Transverse colon (tissue), 4 donors: ENCODE measurements at regions not wholly inside any gene's neighbourhood (a gene's known extent, or its start where the extent isn't known, plus 50 kb on each side); places are given as distances from the start of the nearest gene placed in this dataset.

Experiments used
- DNase-seq: peaks from one replicate; pipeline ENCODE4 v3.0.0-alpha.2; 2019
- H3K27ac ChIP-seq, 4 donors: fragments of 200-600 bp; sonication (generic); 2 replicates each; pipeline ENCODE4 v1.5.1; 2016 to 2018; ENCODE audit warnings: inconsistent platforms in 4 of 4
- H3K27me3 ChIP-seq: fragments of 200-600 bp; sonication (generic); 2 replicates; pipeline ENCODE4 v1.5.1; 2017; ENCODE audit warnings: inconsistent platforms
- H3K36me3 ChIP-seq, 4 donors: fragments of 200-600 bp; sonication (generic); 2 replicates each; pipeline ENCODE4 v1.5.1; 2017 to 2019; ENCODE audit warnings: inconsistent platforms in 4 of 4
- H3K4me1 ChIP-seq, 4 donors: fragments of 200-600 bp; sonication (generic); 2 replicates each; pipeline ENCODE4 v1.5.1; 2017 to 2020; ENCODE audit warnings: inconsistent platforms in 4 of 4
- H3K4me3 ChIP-seq, 4 donors: fragments of 200-600 bp; sonication (generic); 1 replicate in 1 of 4; 2 replicates in 3 of 4; pipeline versions ENCODE4 v1.5.1 to v1.6.1; 2017 to 2019; ENCODE audit warnings: inconsistent platforms in 4 of 4
- H3K9me3 ChIP-seq, 2 donors: fragments of 200-600 bp; sonication (generic); 2 replicates each; pipeline ENCODE4 v1.5.1; 2017 to 2019; ENCODE audit warnings: inconsistent platforms in 2 of 2
- EP300 ChIP-seq: sonication (generic); formaldehyde crosslinking; IDR thresholded peaks from one replicate; pipeline ENCODE4 v1.6.1; 2017; ENCODE audit warnings: antibody characterized with exemption, low read depth
- POLR2A ChIP-seq: fragments of 450-650 bp; IDR thresholded peaks from one replicate; pipeline ENCODE4 v1.6.1; 2016; ENCODE audit warnings: antibody characterized with exemption, mild to moderate bottlenecking, moderate library complexity
- POLR2AphosphoS5 ChIP-seq, 3 donors: sonication (generic); formaldehyde crosslinking; IDR thresholded peaks; one replicate each; pipeline ENCODE4 v1.6.1; 2016; ENCODE audit warnings: antibody characterized with exemption in 3 of 3
- WGBS, 2 donors: methylation state at CpG; one replicate each; pipeline ENCODE4 v1.1.5; 2018; ENCODE audit warnings: low coverage in 1 of 2; 5-methylcytosine and 5-hydroxymethylcytosine counted together
- in situ Hi-C, 4 donors: fragments of 200-750 bp; cut with MboI; loops; one replicate each; pipeline versions ENCODE4 v1.15.0 to v1.15.1; 2017; ENCODE audit warnings: low sequenced_read_pairs in 3 of 4, low pct_ligation_motif_present in 1 of 4, low pct_unique_long_range_greater_than_20kb in 1 of 4
- intact Hi-C: fragments of 100-400 bp; cut with DNase I; formaldehyde crosslinking; loops from one replicate; pipeline ENCODE4 v1.15.1; 2023; ENCODE audit warnings: low total_unique reads
- TF ChIP-seq, protein P1 (sequence below), 5 experiments: fragments of 200-600 bp in 3 of 5; fragments of 450-650 bp in 2 of 5; sonication (generic) in 3 of 5; IDR thresholded peaks; 1 replicate in 2 of 5; 2 replicates in 3 of 5; pipeline ENCODE4 v1.5.1; 2016 to 2017; ENCODE audit warnings: antibody characterized with exemption in 5 of 5, inconsistent platforms in 3 of 5, mild to moderate bottlenecking in 2 of 5, moderate library complexity in 1 of 5

DNA sequence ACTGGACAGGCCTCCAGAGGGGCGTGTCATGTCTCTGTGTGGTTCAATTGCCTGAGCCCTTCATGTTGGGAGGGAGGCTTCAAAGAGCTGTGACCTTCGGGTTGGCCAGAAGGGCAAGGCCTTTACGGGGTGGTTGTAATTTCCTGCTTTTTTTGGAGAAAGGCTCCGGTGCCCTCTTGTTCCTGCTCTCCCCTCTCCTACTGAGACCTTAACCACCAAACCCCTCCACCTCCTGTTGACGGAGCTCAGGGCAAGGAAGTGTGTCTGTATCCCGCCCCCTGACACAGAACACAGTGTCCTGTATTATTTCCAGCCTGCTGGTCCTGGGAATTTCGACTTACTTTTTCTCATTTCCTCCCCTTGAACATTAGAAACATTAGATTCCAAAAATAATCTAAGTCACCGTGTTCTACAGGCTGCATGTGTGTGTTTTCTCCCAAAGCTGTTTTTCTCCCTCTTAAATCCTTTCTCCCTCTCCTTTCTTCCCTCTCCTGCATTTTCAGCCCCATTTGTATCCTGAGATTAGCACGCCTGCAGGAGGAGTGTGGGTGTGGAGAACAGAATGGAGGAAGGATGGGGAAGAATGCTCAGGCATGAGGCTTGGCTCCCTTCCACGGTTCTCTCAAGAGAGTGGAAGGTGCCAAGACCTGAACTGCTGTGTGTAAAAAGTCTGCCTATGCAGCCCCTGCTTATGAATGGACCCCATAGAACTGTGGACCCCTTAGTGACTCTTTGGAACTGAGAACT lies 285.4 kb upstream of the ROPN1 start:
- Histone ChIP-seq H3K9me3 (no peaks in the 10 kb centered on the region), H3K27me3 (no peaks in the 10 kb centered on the region), H3K4me1 (peaks cover 5 to 28% (median 16%) of the 10 kb centered on the region in 4 donors), H3K4me3 (no peak overlapping the region), H3K27ac (peak overlapping the region; percentile 3 to 59 (median 18)), H3K36me3 (no peaks in the 10 kb centered on the region)
- intact Hi-C loops: no loop called here
- no peak for TF ChIP-seq POLR2AphosphoS5 (IDR thresholded peaks at IDR 0.05)
- TF ChIP-seq, protein P1, sequence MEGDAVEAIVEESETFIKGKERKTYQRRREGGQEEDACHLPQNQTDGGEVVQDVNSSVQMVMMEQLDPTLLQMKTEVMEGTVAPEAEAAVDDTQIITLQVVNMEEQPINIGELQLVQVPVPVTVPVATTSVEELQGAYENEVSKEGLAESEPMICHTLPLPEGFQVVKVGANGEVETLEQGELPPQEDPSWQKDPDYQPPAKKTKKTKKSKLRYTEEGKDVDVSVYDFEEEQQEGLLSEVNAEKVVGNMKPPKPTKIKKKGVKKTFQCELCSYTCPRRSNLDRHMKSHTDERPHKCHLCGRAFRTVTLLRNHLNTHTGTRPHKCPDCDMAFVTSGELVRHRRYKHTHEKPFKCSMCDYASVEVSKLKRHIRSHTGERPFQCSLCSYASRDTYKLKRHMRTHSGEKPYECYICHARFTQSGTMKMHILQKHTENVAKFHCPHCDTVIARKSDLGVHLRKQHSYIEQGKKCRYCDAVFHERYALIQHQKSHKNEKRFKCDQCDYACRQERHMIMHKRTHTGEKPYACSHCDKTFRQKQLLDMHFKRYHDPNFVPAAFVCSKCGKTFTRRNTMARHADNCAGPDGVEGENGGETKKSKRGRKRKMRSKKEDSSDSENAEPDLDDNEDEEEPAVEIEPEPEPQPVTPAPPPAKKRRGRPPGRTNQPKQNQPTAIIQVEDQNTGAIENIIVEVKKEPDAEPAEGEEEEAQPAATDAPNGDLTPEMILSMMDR (IDR thresholded peaks at IDR 0.05): peak in 1 of 5 experiments; percentile 8
- WGBS, 2 donors: 55 to 56% methylated on average over 3 to 10 of the region's 10 CpGs
- in situ Hi-C loops: loop anchor here in 2 of 4 donors (25.0 kb wide), 2 partner anchors 240 to 265 kb away; partner anchors contain the start of gene KALRN (in 1 of the 2)
- DNase-seq: peak; percentile 34

DNA sequence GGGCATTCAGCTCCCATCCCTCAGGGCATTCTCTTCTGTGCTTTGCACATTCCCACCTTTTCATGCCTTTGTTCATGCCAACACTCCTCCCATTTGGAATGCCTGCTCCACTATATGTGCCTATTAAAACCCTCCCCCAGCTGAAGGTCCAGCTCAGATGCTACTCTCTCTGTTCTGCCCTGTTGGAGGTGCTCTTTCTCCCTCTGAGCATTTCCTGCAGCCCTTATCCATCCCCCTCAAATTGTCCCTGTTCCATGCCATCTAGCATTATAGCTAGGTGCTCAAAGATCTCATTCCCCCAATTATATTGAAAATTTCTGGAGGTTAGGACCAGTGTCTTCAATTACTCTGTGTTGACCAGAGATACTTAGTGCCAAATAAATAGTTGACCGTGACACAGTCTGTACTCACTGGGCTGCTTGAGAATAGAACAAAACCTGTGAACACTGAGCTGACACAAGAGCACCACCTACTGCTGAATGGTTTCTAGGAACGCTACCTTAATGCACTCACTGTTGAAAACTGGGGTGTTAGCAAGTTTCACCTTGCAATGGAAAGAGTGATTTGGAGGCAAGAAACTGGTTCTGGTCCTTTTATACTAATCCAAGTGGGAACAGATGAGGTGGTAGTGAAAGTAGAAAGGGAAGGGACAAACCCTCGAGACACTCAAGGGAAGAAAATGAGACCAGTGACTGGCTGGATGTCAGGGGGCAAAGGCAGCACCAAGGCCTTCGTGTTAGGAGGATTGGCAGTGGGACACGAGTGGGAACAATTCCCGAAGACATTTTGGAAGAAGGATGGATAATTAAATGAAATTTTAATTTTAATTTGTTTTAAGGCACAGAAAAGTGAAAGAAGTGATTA lies 289.8 kb upstream of the ROPN1 start:
- Histone ChIP-seq H3K4me1 (peaks cover 0 to 17% (median 7%) of the 10 kb centered on the region in 4 donors), H3K27me3 (no peaks in the 10 kb centered on the region), H3K4me3 (no peak overlapping the region), H3K36me3 (no peaks in the 10 kb centered on the region), H3K9me3 (no peaks in the 10 kb centered on the region), H3K27ac (no peak overlapping the region)
- WGBS, 2 donors: 55 to 100% methylated on average over 1 to 6 of the region's 6 CpGs
- DNase-seq: peak; percentile 25
- intact Hi-C loops (loop anchor here (5.0 kb wide), 1 partner anchor 264 kb away; no protein-coding TSS in a partner anchor), in situ Hi-C loops (loop anchor here in 2 of 4 donors (25.0 kb wide), 2 partner anchors 244 to 269 kb away; partner anchors contain the start of gene KALRN (in 1 of the 2))
- no peak for TF ChIP-seq EP300
- TF ChIP-seq, protein P1 (IDR thresholded peaks at IDR 0.05): peak; percentile 36 to 52 (median 43)

DNA sequence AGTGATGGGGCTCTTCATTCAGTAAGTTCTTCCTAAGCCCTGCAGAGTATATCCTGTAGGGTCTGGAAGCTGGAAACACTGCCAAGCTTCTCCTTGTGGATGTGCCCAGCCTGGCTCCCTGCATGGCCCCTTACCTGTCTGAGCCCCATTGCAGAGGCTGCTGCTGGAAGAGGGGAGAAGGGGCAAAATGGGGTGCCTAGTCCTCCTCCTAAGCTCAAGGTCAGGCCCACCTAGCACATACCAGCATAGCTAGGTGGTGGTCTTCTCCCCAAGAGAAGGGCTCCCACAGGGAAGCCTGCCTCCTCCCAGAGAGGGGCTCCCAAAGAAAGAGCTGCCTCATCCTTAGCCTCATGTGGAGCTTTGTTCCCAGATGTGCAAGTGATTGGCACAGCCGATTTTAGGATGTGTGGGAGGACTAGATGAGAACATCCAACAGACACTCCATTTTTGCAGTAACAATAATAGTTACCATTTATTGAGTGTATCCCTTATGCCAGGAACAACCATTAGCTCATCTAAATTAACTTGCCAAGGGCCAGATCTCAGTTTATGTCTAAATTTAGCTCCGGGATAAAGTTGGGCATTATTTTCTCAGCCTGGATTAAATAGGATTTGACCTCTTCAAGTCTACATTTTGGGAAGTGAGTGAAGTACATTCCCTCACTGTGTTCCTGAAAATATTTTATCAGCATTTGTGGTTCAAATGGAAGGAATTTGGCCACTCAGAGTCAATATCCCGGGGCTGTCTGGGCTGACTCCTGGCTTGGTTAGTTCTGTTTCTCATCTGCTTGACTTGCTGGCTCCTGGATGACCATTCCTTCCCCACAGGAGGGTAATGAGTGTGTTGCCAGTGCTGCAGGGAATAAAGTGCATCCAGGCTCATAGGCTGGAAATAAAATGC lies 291.1 kb upstream of the ROPN1 start:
- in situ Hi-C loops (loop anchor here in 2 of 4 donors (25.0 kb wide), 2 partner anchors 246 to 271 kb away; partner anchors contain the start of gene KALRN (in 1 of the 2)), intact Hi-C loops (loop anchor here (5.0 kb wide), 1 partner anchor 266 kb away; no protein-coding TSS in a partner anchor)
- 55 to 73% methylated on average over 2 to 3 of the region's 3 CpGs for WGBS, 2 donors
- H3K36me3 ChIP-seq: no peaks in the 10 kb centered on the region
- peak overlapping the region; percentile 34 to 61 (median 52) for H3K27ac ChIP-seq
- no peaks in the 10 kb centered on the region for H3K27me3 ChIP-seq
- TF ChIP-seq POLR2AphosphoS5 (IDR thresholded peaks at IDR 0.05) (peak in 2 of 3 donors; percentile 37 to 51), POLR2A (no peak), EP300 (peak; percentile 6)
- no peak for DNase-seq
- peaks cover 0 to 7% (median 1%) of the 10 kb centered on the region in 4 donors for H3K4me1 ChIP-seq
- H3K4me3 ChIP-seq: no peak overlapping the region
- H3K9me3 ChIP-seq: no peaks in the 10 kb centered on the region

DNA sequence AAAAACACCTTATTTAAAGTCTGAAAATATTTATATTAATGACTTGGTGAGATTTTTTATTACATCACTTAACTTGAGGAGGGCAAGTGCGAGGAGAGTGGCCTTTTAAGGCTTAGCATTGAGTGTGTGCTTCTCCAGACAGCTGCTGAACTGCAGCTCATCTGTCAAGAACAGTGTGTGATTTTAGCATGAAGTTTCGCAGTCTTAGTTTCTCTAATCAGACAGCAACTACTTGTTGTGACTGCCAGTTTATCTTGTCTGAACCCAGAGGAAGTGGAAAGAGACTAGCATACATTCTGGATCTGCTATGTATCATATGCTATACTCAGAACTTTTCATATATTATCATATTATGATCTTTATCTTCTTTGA lies 291.7 kb upstream of the ROPN1 start:
- intact Hi-C loops: loop anchor here (5.0 kb wide), 1 partner anchor 266 kb away; no protein-coding TSS in a partner anchor
- Histone ChIP-seq H3K4me1 (peaks cover 0 to 7% (median 1%) of the 10 kb centered on the region in 4 donors), H3K4me3 (no peak overlapping the region), H3K27me3 (no peaks in the 10 kb centered on the region), H3K27ac (peak overlapping the region; percentile 21 to 55 (median 42)), H3K36me3 (no peaks in the 10 kb centered on the region), H3K9me3 (no peaks in the 10 kb centered on the region)
- TF ChIP-seq EP300 (no peak), POLR2A (no peak), POLR2AphosphoS5 (IDR thresholded peaks at IDR 0.05) (no peak)
- TF ChIP-seq, protein P1 (IDR thresholded peaks at IDR 0.05): no peak
- WGBS, 2 donors: 35 to 72% methylated on average over 2 of the region's 2 CpGs
- no peak for DNase-seq
- in situ Hi-C loops: loop anchor here in 2 of 4 donors (25.0 kb wide), 2 partner anchors 246 to 271 kb away; partner anchors contain the start of gene KALRN (in 1 of the 2)
